ENCODE measurements at regions not wholly inside any gene's neighbourhood (a gene's known extent, or its start where the extent isn't known, plus 50 kb on each side); places are given as distances from the start of the nearest gene placed in this dataset.

GRCh38 chr2:217079165-217079564, 219.3 kb upstream of the TNP1 start:
- TF ChIP-seq CTCF (IDR thresholded peaks at IDR 0.05) (no peak), POLR2A (IDR thresholded peaks at IDR 0.05) (no peak)

Data from uterus (tissue), 2 donors.